GM04504 (cell line): ENCODE measurements at regions not wholly inside any gene's neighbourhood (a gene's known extent, or its start where the extent isn't known, plus 50 kb on each side); places are given as distances from the start of the nearest gene placed in this dataset.
A peak's percentile ranks its signal among the peaks of the same experiment; 100 is the strongest.
"Not testable (repeated sequence)": the region's sequence is repeated elsewhere in the genome, so short reads cannot be mapped to it uniquely, and the experiment has no call there.

Experiments used
- DNase-seq: peaks from one replicate; pipeline ENCODE4 v3.0.0-alpha.2; 2012; ENCODE audit warnings: low read depth

- no peak for DNase-seq
Observed at GRCh38 chr6:126667728-126668127, 327.8 kb downstream of the CENPW start.

- DNase-seq: no peak
Observed at GRCh38 chr6:126672649-126673048, 332.7 kb downstream of the CENPW start.

GRCh38 chr6:126673749-126674148, 333.8 kb downstream of the CENPW start:
- not testable (repeated sequence) for DNase-seq

- DNase-seq: no peak
Observed at GRCh38 chr6:126682440-126682839, 342.5 kb downstream of the CENPW start.

GRCh38 chr6:126685182-126685581, 345.3 kb downstream of the CENPW start:
- DNase-seq: no peak

GRCh38 chr6:126696921-126697693, 357.2 kb downstream of the CENPW start:
- no peak for DNase-seq

- no peak for DNase-seq
Observed at GRCh38 chr6:126698732-126699240, 358.9 kb downstream of the CENPW start.

GRCh38 chr6:126701676-126702560, 362.0 kb downstream of the CENPW start:
- DNase-seq: no peak

- no peak for DNase-seq
Observed at GRCh38 chr6:126716032-126716431, 376.1 kb downstream of the CENPW start.

- DNase-seq: no peak
Observed at GRCh38 chr6:126716826-126717509, 377.1 kb downstream of the CENPW start.

GRCh38 chr6:126718600-126719327, 378.8 kb downstream of the CENPW start:
- no peak for DNase-seq

- DNase-seq: no peak
Observed at GRCh38 chr6:126720304-126720703, 380.4 kb downstream of the CENPW start.

- peak; percentile 71 for DNase-seq
Observed at GRCh38 chr6:126721581-126722160, 381.8 kb downstream of the CENPW start.

GRCh38 chr6:126722411-126722810, 382.5 kb downstream of the CENPW start:
- no peak for DNase-seq

GRCh38 chr6:126723541-126724170, 383.7 kb downstream of the CENPW start:
- DNase-seq: no peak

GRCh38 chr6:126724821-126725220, 384.9 kb downstream of the CENPW start:
- no peak for DNase-seq

- DNase-seq: not testable (repeated sequence)
Observed at GRCh38 chr6:126726454-126726853, 386.5 kb downstream of the CENPW start.

GRCh38 chr6:126738146-126738545, 380.3 kb upstream of the RSPO3 start:
- no peak for DNase-seq

- DNase-seq: no peak
Observed at GRCh38 chr6:126738641-126739040, 379.8 kb upstream of the RSPO3 start.

GRCh38 chr6:126743076-126743475, 375.4 kb upstream of the RSPO3 start:
- DNase-seq: no peak
